Medulla oblongata (tissue), 1 donor: ENCODE measurements at regions not wholly inside any gene's neighbourhood (a gene's known extent, or its start where the extent isn't known, plus 50 kb on each side); places are given as distances from the start of the nearest gene placed in this dataset.

Experiments
- DNase-seq: peaks from one replicate; pipeline ENCODE4 v3.0.0-alpha.2; 2015; ENCODE audit errors: extremely low spot score

- DNase-seq = peak; percentile 45
Measured at GRCh38 chr5:88396751-88397281, 128.2 kb upstream of the TMEM161B start.

DNA sequence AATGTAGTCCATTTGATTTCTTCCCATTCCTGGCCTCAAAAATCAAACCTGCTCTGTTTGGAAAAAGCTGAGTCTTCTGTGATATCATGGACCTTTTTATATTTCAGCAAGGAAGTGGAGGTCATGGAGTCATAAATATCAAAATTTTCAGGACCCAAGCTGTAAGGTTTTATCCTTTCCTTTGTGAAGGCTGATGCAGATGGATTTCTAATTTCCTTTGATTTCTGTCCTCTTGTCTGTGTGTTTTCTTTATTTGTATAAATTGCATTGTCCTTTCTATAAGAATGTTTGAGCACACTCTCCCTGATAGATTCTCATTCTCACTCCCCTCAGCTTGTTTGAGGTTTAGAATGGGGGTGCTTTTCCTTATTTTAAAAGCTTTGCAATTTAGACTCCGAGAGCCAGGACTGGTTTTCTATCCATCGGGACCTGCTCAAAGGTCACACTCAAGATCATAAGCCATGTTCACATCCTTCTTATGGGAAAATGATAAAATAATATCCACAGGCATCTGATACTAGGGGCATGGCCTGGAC, 127.4 kb upstream of the TMEM161B start:
- DNase-seq = peak; percentile 49

DNA sequence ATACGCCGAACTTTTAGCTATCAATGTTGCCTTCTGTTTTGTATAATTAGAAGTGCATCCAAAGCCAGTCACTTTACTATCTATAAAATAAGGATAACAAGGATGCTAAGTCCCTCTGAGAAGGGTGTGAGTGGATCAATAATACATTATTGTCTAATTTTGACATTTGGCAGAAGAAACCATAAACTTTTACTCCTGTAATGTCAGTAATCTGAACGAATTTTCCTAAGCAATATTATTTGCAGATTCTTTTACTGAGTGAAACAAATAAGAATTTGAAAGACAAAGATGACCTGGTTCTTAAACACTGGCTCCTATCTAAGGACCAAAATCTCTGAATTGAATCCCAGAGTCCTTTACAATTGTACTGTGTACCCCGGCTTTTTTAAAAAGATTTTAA, 126.6 kb upstream of the TMEM161B start:
- DNase-seq = peak; percentile 39

- peak; percentile 62 for DNase-seq
Measured at GRCh38 chr5:88394536-88395175, 126.0 kb upstream of the TMEM161B start.

DNA sequence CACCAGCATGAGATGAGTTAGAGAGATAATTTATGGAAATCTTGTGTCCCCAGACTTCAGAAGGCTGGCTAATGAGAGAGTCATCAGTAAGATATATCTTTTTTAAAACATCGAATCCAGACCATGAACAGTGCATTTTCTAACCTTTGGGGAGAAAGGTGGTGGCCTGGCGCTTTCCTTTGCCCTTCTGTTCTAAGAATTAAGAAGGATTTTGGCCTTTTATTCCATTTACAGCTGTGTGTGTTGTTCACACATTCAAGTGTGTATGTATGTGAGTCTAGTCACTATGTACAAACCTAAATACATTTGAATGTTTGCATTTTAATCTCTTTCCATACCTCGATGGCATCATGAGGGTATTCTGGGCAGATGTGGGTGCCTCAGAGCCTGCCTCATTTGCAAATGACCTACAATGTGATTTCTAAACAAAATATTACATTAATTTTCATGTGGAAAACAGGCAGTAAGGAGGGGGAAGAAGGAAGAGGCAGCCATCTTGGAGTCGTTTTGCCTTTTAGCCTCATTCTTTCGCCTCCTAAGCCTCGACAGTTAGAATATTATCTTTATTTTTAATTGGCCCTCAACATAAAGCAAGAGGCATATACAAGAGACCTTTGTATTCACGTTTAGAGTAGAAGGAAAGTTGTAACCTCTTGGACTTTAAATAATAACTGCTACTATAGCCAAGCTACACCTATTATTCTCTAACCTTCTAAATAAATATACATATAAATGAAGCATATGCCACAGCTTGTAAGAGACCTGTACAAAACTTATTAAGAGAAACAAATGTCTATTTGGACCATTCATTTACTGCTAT, 125.3 kb upstream of the TMEM161B start:
- DNase-seq = peak; percentile 68

GRCh38 chr5:88393042-88393441, 124.4 kb upstream of the TMEM161B start:
- peak; percentile 27 for DNase-seq

- peak; percentile 24 for DNase-seq
Measured at GRCh38 chr5:88391991-88392390, 123.3 kb upstream of the TMEM161B start.

GRCh38 chr5:88391116-88391515, 122.5 kb upstream of the TMEM161B start:
- DNase-seq = peak; percentile 60

DNA sequence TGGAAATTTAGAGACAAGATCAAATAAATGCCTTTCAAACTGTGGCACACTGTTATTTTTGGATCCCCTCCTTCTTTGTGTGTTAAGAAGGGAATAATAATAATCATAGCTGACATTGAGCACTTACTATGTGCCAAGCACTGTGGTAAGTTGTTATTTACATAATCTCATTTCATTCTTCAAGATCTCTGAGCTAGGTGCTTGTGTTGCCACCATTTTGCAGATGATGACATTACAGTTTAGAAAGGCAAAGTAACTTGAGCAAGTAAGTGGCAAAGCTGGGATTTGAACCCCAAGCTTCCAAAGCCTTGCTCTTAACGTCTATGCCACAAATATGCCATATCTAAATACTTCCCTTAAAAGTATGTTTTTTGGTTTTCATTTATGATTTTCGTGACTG, 121.8 kb upstream of the TMEM161B start:
- peak; percentile 41 for DNase-seq

DNA sequence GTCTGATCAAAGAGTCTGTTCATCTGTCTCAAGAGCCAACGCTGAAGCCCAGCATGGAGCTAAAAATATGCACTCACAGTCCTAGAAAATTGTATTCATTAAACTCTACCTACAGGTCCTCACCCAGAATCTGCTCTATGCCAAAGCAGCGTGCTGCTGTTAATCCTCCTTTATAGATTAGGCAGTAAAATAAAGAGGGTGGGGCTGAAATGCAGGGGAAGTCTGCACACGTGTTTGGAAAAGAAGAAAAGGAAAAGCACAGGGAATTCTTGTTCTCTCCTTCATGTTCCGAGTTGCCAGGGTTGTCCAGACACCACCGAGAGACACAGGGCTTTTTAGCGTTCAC, 121.4 kb upstream of the TMEM161B start:
- peak; percentile 61 for DNase-seq

- peak; percentile 28 for DNase-seq
Measured at GRCh38 chr5:88389338-88390095, 120.9 kb upstream of the TMEM161B start.

DNA sequence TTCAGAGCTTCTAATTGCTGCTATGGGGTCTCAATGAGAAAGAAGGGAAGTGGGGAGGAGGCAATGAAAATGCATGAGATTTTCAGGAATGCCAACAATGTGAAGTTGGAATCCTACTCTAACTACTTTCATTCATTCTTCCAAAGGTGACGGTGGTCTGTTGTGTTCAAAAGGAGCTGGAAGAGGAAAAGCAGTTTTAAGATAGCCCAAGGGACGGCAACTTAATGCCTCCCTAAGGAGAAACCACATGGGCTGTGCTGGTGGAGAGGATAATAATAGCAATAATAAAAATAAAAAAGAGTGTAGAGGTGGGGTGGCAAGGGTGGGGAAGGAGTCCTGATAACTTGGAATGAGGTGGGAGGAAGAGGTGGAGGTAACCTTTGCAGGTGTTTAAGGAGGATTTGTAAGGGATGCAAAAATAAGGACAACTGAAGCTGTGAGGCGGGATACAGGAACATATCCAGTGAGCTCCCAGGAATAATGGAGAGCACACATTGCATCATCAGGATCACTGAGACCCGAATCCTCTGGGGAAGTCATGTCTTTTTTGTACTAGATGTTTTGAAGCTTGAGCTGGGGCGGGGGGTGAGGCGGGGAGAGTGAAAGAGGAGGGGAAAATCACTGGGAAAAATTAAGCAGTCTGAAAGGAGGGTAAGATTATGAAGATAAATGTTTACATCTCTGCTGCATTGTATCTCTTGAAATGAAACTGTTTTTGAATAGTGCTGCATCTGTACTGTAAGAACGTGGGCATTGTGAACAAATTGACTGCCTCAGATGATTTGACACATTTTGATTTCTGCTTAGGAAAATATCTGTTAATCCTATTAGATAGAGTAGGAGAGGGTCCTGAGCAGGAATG, 120.1 kb upstream of the TMEM161B start:
- peak; percentile 40 for DNase-seq

DNA sequence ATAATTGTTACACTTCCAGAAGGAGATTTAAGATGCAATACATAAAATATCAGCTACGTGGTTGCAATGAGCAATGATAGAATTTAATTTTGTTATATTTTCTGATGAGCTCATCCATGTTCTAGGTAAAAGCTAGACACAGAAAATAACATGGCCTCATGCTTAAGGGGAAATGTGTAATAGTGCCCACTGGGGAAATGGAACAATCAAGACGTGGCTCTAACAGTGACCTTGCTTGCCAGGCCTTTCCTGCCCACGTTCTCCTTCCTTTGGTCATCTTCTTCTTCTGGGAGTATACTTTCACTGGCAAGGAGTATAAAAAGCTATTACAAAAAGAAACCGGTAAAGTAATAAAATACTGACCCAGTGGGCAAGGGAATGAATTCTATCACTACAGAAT, 116.2 kb upstream of the TMEM161B start:
- no peak for DNase-seq

GRCh38 chr5:88380332-88380731, 111.7 kb upstream of the TMEM161B start:
- no peak for DNase-seq

DNA sequence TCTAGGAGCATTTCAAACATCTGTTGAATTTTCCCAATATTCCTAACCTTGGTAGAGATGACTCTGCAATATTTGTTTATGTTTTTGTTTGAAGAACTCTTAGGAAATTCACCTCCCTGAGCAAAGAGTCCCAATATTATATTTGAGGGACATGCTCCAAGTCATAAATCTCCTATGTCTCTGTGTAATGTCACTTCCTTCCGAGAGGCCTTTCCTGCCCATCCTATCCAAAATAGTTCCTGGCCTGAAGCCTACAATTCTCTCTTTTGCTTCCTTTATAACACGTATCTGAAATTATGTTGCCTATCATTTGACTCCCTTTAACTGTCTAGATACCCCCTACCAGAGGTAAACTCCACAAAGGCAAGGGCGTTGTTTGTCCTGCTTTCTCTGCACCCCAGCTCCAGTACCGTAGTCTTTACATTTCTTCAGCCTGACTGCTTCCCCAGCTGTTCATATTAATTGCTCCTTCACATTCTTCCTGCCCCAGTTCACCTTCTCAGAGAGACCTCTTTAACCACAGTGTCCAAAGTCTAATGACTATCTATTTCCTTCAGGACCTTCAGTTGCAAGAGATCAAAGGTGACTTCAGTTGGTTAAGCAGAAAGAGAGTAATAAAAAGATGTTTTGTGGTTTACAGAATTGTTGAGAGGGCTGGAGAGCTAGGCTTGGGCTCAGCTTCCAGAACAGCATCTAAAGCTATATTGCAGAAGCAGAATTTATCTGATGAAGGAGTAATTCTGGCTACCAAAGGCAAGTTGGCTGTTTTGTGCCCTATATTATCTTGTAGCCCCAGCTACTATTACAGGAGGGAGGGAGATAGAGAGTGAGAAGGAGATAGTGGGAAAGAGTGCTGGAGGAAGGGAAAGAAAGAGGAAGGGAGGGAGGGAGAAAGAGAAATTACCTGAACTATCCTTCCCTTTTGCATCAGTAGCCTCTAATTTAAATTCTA, 109.3 kb upstream of the TMEM161B start:
- no peak for DNase-seq

GRCh38 chr5:88377240-88377639, 108.6 kb upstream of the TMEM161B start:
- DNase-seq = no peak

- no peak for DNase-seq
Measured at GRCh38 chr5:88376728-88377127, 108.1 kb upstream of the TMEM161B start.

GRCh38 chr5:88374391-88374790, 105.7 kb upstream of the TMEM161B start:
- DNase-seq = no peak

GRCh38 chr5:88370824-88371223, 102.2 kb upstream of the TMEM161B start:
- DNase-seq = no peak

DNA sequence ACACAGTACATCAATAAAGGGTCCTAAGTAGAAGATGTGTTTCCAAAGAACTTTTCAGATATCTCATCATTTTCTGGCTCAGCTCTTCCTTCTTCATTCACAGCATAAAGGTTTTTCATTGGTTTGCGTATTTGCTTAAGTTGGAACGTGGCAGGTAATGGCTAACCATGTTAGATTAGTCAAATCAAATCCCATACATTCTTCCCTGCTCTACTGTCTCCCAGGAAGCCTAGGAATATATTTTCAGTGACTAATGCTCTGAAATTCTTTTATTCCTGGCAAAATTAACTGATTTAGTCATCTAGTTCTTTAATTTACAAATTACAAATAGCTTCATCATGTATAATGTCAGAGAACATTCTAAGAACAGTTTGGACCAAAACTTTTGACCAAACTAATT, 99.6 kb upstream of the TMEM161B start:
- no peak for DNase-seq
